ENCODE measurements at regions not wholly inside any gene's neighbourhood (a gene's known extent, or its start where the extent isn't known, plus 50 kb on each side); places are given as distances from the start of the nearest gene placed in this dataset.
"Not testable (repeated sequence)": the region's sequence is repeated elsewhere in the genome, so short reads cannot be mapped to it uniquely, and the experiment has no call there.

DNA sequence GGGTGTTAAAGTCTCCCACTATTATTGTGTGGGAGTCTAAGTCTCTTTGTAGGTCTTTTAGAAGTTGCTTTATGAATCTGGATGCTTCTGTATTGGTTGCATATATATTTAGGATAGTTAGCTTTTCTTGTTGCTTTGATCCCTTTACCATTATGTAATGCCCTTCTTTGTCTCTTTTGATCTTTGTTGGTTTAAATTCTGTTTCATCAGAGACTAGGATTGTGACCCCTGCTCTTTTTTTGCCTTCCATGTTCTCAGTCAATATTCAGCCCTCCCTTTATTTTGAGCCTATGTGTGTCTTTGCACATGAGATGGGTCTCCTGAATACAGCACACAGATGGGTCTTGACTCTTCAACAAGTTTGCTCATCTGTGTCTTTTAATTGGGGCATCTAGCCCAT, 126.0 kb downstream of the PCSK1 start:
- POLR2A ChIA-PET; H3K36me3 ChIP-seq (ENCODE audit: control insufficient read depth in 2 of 2, insufficient read depth in 1 of 2, low read length in 2 of 2); CTCF ChIA-PET; H3K27ac ChIP-seq (ENCODE audit: extremely low read depth, low read depth, low read length); H3K9me3 ChIP-seq (ENCODE audit: control insufficient read depth, insufficient read depth, low read depth, low read length); H3K4me3 ChIP-seq (ENCODE audit: low read depth, low read length); H3K4me1 ChIP-seq (ENCODE audit: control insufficient read depth, insufficient read depth, low read length): not testable (repeated sequence)
- peak; percentile 22 for TF ChIP-seq ZNF529 (tag by site-specific recombination; IDR thresholded peaks at IDR 0.05; ENCODE audit: insufficient replicate concordance)

- POLR2A ChIA-PET: interaction anchor here (0.5 kb wide), 1 partner anchor 237 kb away, joined by 3 read pairs; no protein-coding TSS in a partner anchor
- H3K4me1 ChIP-seq (ENCODE audit: control insufficient read depth, insufficient read depth, low read length): no peaks in the 10 kb centered on the region
- no peak for TF ChIP-seq KLF9 (tag by site-specific recombination; IDR thresholded peaks at IDR 0.05; ENCODE audit: low read depth)
- no peak for TF ChIP-seq ZBTB49 (tag by site-specific recombination; IDR thresholded peaks at IDR 0.05; ENCODE audit: low read depth)
- no peak for TF ChIP-seq ZNF707 (tag by site-specific recombination; IDR thresholded peaks at IDR 0.05)
- no peak for TF ChIP-seq ZNF341 (tag by site-specific recombination; IDR thresholded peaks at IDR 0.05; ENCODE audit: low read depth)
- no peak for TF ChIP-seq ZNF350 (tag by site-specific recombination; IDR thresholded peaks at IDR 0.05)
- TF ChIP-seq ZNF623 (tag by site-specific recombination; IDR thresholded peaks at IDR 0.05): no peak
- no peak for TF ChIP-seq HOXA7 (CRISPR knock-in tag; IDR thresholded peaks at IDR 0.05; ENCODE audit: borderline replicate concordance)
- TF ChIP-seq ZNF76 (tag by site-specific recombination; IDR thresholded peaks at IDR 0.05; ENCODE audit: borderline replicate concordance, low read depth): no peak
- no peak for TF ChIP-seq ZNF561 (tag by site-specific recombination; IDR thresholded peaks at IDR 0.05; ENCODE audit: borderline replicate concordance)
- no peak for TF ChIP-seq ZNF221 (tag by site-specific recombination; IDR thresholded peaks at IDR 0.05; ENCODE audit: borderline replicate concordance)
- TF ChIP-seq ZNF624 (tag by site-specific recombination; IDR thresholded peaks at IDR 0.05): no peak
- no peak for TF ChIP-seq ZFP41 (tag by site-specific recombination; IDR thresholded peaks at IDR 0.05; ENCODE audit: borderline replicate concordance)
- H3K36me3 ChIP-seq (ENCODE audit: control insufficient read depth in 2 of 2, insufficient read depth in 1 of 2, low read length in 2 of 2): no peaks in the 10 kb centered on the region
- H3K4me3 ChIP-seq (ENCODE audit: low read depth, low read length): no peak overlapping the region
- H3K27ac ChIP-seq (ENCODE audit: extremely low read depth, low read depth, low read length): no peak overlapping the region
- CTCF ChIA-PET: no interaction called here
- H3K9me3 ChIP-seq (ENCODE audit: control insufficient read depth, insufficient read depth, low read depth, low read length): no peaks in the 10 kb centered on the region; the same call in 1 of the 2 replicates
Measured at GRCh38 chr5:96302174-96302738, 130.8 kb downstream of the PCSK1 start.

- Histone ChIP-seq H3K4me1 (ENCODE audit: control insufficient read depth, insufficient read depth, low read length) (no peaks in the 10 kb centered on the region), H3K36me3 (ENCODE audit: control insufficient read depth in 2 of 2, insufficient read depth in 1 of 2, low read length in 2 of 2) (no peaks in the 10 kb centered on the region), H3K9me3 (ENCODE audit: control insufficient read depth, insufficient read depth, low read depth, low read length) (no peaks in the 10 kb centered on the region; the same call in 1 of the 2 replicates), H3K4me3 (ENCODE audit: low read depth, low read length) (no peak overlapping the region), H3K27ac (ENCODE audit: extremely low read depth, low read depth, low read length) (no peak overlapping the region)
- ChIA-PET POLR2A (no interaction called here), CTCF (no interaction called here)
- TF ChIP-seq GLIS2 (tag by site-specific recombination; IDR thresholded peaks at IDR 0.05): no peak
- TF ChIP-seq, protein P1, sequence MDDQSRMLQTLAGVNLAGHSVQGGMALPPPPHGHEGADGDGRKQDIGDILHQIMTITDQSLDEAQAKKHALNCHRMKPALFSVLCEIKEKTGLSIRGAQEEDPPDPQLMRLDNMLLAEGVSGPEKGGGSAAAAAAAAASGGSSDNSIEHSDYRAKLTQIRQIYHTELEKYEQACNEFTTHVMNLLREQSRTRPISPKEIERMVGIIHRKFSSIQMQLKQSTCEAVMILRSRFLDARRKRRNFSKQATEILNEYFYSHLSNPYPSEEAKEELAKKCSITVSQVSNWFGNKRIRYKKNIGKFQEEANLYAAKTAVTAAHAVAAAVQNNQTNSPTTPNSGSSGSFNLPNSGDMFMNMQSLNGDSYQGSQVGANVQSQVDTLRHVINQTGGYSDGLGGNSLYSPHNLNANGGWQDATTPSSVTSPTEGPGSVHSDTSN (CRISPR knock-in tag; IDR thresholded peaks at IDR 0.05): no peak
- TF ChIP-seq ZNF148 (tag by site-specific recombination; IDR thresholded peaks at IDR 0.05; ENCODE audit: borderline replicate concordance): no peak
- TF ChIP-seq ZBTB8A (tag by site-specific recombination; IDR thresholded peaks at IDR 0.05): no peak
- no peak for TF ChIP-seq ZNF558 (tag by site-specific recombination; IDR thresholded peaks at IDR 0.05)
- no peak for TF ChIP-seq ZNF302 (tag by site-specific recombination; IDR thresholded peaks at IDR 0.05; ENCODE audit: low read depth)
- no peak for TF ChIP-seq PRDM4 (tag by site-specific recombination; IDR thresholded peaks at IDR 0.05)
- no peak for TF ChIP-seq ZNF571 (tag by site-specific recombination; IDR thresholded peaks at IDR 0.05)
- no peak for TF ChIP-seq ZNF514 (tag by site-specific recombination; IDR thresholded peaks at IDR 0.05)
- TF ChIP-seq ZNF423 (tag by site-specific recombination; IDR thresholded peaks at IDR 0.05): no peak
- no peak for TF ChIP-seq ZBTB21 (tag by site-specific recombination; IDR thresholded peaks at IDR 0.05)
- TF ChIP-seq ZNF600 (tag by site-specific recombination; IDR thresholded peaks at IDR 0.05): no peak
Measured at GRCh38 chr5:96300976-96301375, 132.1 kb downstream of the PCSK1 start.
